ENCODE measurements at regions not wholly inside any gene's neighbourhood (a gene's known extent, or its start where the extent isn't known, plus 50 kb on each side); places are given as distances from the start of the nearest gene placed in this dataset.

- TF ChIP-seq CTCF (conservative IDR thresholded peaks at IDR 0.05; ENCODE audit: low read depth, low read length) (no peak), EZH2 (IDR thresholded peaks at IDR 0.05; ENCODE audit: borderline replicate concordance, low read depth, low read length, poor library complexity, severe bottlenecking) (no peak)
Observed at GRCh38 chr2:208792766-208793165, 386.2 kb downstream of the PTH2R start.

Measured in A673 (cell line).